CD14-positive monocyte (primary cell): ENCODE measurements at regions not wholly inside any gene's neighbourhood (a gene's known extent, or its start where the extent isn't known, plus 50 kb on each side); places are given as distances from the start of the nearest gene placed in this dataset.

ENCODE experiments used
- DNase-seq, 3 donors: peaks; one replicate each; pipeline ENCODE4 v3.0.0-alpha.2; 2011 to 2022
- H2AFZ ChIP-seq: 2 replicates; pipeline ENCODE4 v1.6.0; 2012; ENCODE audit warnings: mild to moderate bottlenecking, low read depth, low read length, inconsistent platforms; ENCODE audit not compliant: insufficient read depth, poor library complexity, severe bottlenecking
- H3K27ac ChIP-seq, 2 donors: 1 replicate in 1 of 2; 2 replicates in 1 of 2; pipeline ENCODE4 v1.5.1; 2012 to 2013; ENCODE audit warnings: low read length in 2 of 2, control low read depth in 1 of 2, inconsistent platforms in 1 of 2, low read depth in 1 of 2, mild to moderate bottlenecking in 1 of 2
- H3K27me3 ChIP-seq, 2 donors: one replicate each; pipeline versions ENCODE4 v1.6.0 to v1.6.1; 2011 to 2013; ENCODE audit warnings: low read length in 2 of 2; ENCODE audit not compliant: control insufficient read depth in 2 of 2, insufficient read depth in 2 of 2
- H3K36me3 ChIP-seq, 2 donors: replicated peaks in 1 of 2; 1 replicate in 1 of 2; 2 replicates in 1 of 2; pipeline versions ENCODE4 v1.5.1 to v1.6.1; 2012 to 2013; ENCODE audit warnings: low read length in 2 of 2, control low read depth in 1 of 2, inconsistent platforms in 1 of 2, mild to moderate bottlenecking in 1 of 2; ENCODE audit not compliant: insufficient read depth in 2 of 2, control insufficient read depth in 1 of 2
- H3K4me1 ChIP-seq, 2 donors: 1 replicate in 1 of 2; 2 replicates in 1 of 2; pipeline versions ENCODE4 v1.5.1 to v1.6.1; 2012 to 2013; ENCODE audit warnings: low read length in 2 of 2, control low read depth in 1 of 2, inconsistent platforms in 1 of 2, mild to moderate bottlenecking in 1 of 2, moderate library complexity in 1 of 2; ENCODE audit not compliant: insufficient read depth in 2 of 2, control insufficient read depth in 1 of 2
- H3K4me2 ChIP-seq: replicated peaks from 2 replicates; pipeline ENCODE3; 2012; ENCODE audit warnings: low read length, moderate library complexity, mild to moderate bottlenecking; ENCODE audit not compliant: poor library complexity, severe bottlenecking; ENCODE audit errors: extremely low read depth
- H3K4me3 ChIP-seq, 3 experiments: fragments of 200-600 bp in 1 of 3; sonication (generic) in 1 of 3; replicated peaks in 1 of 3; 1 replicate in 2 of 3; 2 replicates in 1 of 3; pipeline ENCODE4 v1.5.1; 2011 to 2013; ENCODE audit warnings: low read length in 3 of 3, mild to moderate bottlenecking in 3 of 3, control low read depth in 2 of 3, low read depth in 2 of 3, inconsistent platforms in 1 of 3, moderate library complexity in 1 of 3
- H3K79me2 ChIP-seq: 2 replicates; pipeline ENCODE4 v1.6.0; 2012; ENCODE audit warnings: mild to moderate bottlenecking, control low read depth, inconsistent platforms, low read length, moderate library complexity; ENCODE audit not compliant: insufficient read depth
- H3K9ac ChIP-seq: 2 replicates; pipeline ENCODE4 v1.6.0; 2017; ENCODE audit warnings: low read length, mild to moderate bottlenecking; ENCODE audit not compliant: insufficient read depth, poor library complexity, severe bottlenecking
- H3K9me3 ChIP-seq, 2 donors: replicated peaks in 1 of 2; 1 replicate in 1 of 2; 2 replicates in 1 of 2; pipeline versions ENCODE4 v1.5.1 to v1.6.1; 2012 to 2013; ENCODE audit warnings: low read length in 2 of 2, control low read depth in 1 of 2; ENCODE audit not compliant: control insufficient read depth in 1 of 2, insufficient read depth in 1 of 2
- H4K20me1 ChIP-seq: 2 replicates; pipeline ENCODE4 v1.6.0; 2012; ENCODE audit warnings: mild to moderate bottlenecking, low read length, control low read depth, moderate library complexity; ENCODE audit not compliant: insufficient read depth
- H3K27ac Mint-ChIP-seq, 7 donors: one replicate each; pipeline ENCODE4 v1.8.0; 2020; ENCODE audit warnings: mild to moderate bottlenecking in 7 of 7, mixed read lengths in 7 of 7, moderate library complexity in 6 of 7, inconsistent platforms in 2 of 7
- H3K27me3 Mint-ChIP-seq, 3 donors: one replicate each; pipeline ENCODE4 v1.8.0; 2021 to 2022; ENCODE audit warnings: low read depth in 3 of 3, mild to moderate bottlenecking in 3 of 3, mixed read lengths in 3 of 3, moderate library complexity in 3 of 3, inconsistent platforms in 1 of 3
- H3K36me3 Mint-ChIP-seq, 2 donors: one replicate each; pipeline ENCODE4 v1.8.0; 2020; ENCODE audit warnings: mixed read lengths in 2 of 2, inconsistent platforms in 1 of 2, mild to moderate bottlenecking in 1 of 2
- H3K4me1 Mint-ChIP-seq: one replicate; pipeline ENCODE4 v1.8.0; 2020; ENCODE audit warnings: mild to moderate bottlenecking, mixed read lengths
- H3K4me3 Mint-ChIP-seq, 2 donors: one replicate each; pipeline ENCODE4 v1.8.0; 2020; ENCODE audit warnings: mild to moderate bottlenecking in 2 of 2, mixed read lengths in 2 of 2, moderate library complexity in 1 of 2
- H3K9me3 Mint-ChIP-seq, 7 donors: one replicate each; pipeline ENCODE4 v1.8.0; 2020 to 2022; ENCODE audit warnings: mixed read lengths in 7 of 7, mild to moderate bottlenecking in 6 of 7, moderate library complexity in 6 of 7, inconsistent platforms in 2 of 7
- CTCF ChIP-seq: fragments of 200-600 bp; IDR thresholded peaks from one replicate; pipeline ENCODE4 v1.8.0; 2022; ENCODE audit warnings: antibody characterized with exemption, mild to moderate bottlenecking
- intact Hi-C, 2 donors: fragments of 100-400 bp; cut with micrococcal nuclease; formaldehyde crosslinking; loops; one replicate each; pipeline versions ENCODE4 v1.15.0 to v1.15.1; 2023

GRCh38 chr15:31544361-31544760, 217.7 kb downstream of the KLF13 start:
- H3K27me3 Mint-ChIP-seq, result peaks cover 12 to 44% (median 13%) of the 10 kb centered on the region in 3 donors
- no peak for DNase-seq
- no peaks in the 10 kb centered on the region for H3K36me3 ChIP-seq
- no peaks in the 10 kb centered on the region for H3K4me1 ChIP-seq
- H3K4me3 ChIP-seq, result no peak overlapping the region
- H3K79me2 ChIP-seq, result no peaks in the 10 kb centered on the region
- no peak for TF ChIP-seq CTCF
- no peak overlapping the region for H2AFZ ChIP-seq
- H3K9me3 ChIP-seq, result no peaks in the 10 kb centered on the region
- peaks cover 18 to 19% of the 10 kb centered on the region in 2 donors for H3K27me3 ChIP-seq
- no peaks in the 10 kb centered on the region for H3K36me3 Mint-ChIP-seq
- H4K20me1 ChIP-seq, result no peaks in the 10 kb centered on the region
- no peaks in the 10 kb centered on the region for H3K4me1 Mint-ChIP-seq
- intact Hi-C loops, result no loop called here
- no peaks in the 10 kb centered on the region for H3K9me3 Mint-ChIP-seq
- no peak overlapping the region for H3K9ac ChIP-seq
- H3K4me2 ChIP-seq, result no peak overlapping the region
- no peak overlapping the region for H3K4me3 Mint-ChIP-seq
- H3K27ac ChIP-seq, result no peak overlapping the region
- no peak overlapping the region for H3K27ac Mint-ChIP-seq

GRCh38 chr15:31545257-31545656, 218.6 kb downstream of the KLF13 start:
- H3K27me3 Mint-ChIP-seq, result peaks cover 12 to 40% (median 13%) of the 10 kb centered on the region in 3 donors
- H3K4me1 Mint-ChIP-seq, result no peaks in the 10 kb centered on the region

More at GRCh38 chr15:31545257-31545656, 218.6 kb downstream of the KLF13 start:
- H3K36me3 ChIP-seq, result no peaks in the 10 kb centered on the region
- DNase-seq, result no peak
- no peak overlapping the region for H3K9ac ChIP-seq
- Mint-ChIP-seq H3K4me3 (no peak overlapping the region), H3K27ac (no peak overlapping the region), H3K36me3 (no peaks in the 10 kb centered on the region), H3K9me3 (no peaks in the 10 kb centered on the region)
- no peak for TF ChIP-seq CTCF
- no peaks in the 10 kb centered on the region for H3K4me1 ChIP-seq
- no peak overlapping the region for H2AFZ ChIP-seq
- no peak overlapping the region for H3K27ac ChIP-seq
- intact Hi-C loops, result no loop called here
- no peak overlapping the region for H3K4me3 ChIP-seq
- no peaks in the 10 kb centered on the region for H4K20me1 ChIP-seq
- no peaks in the 10 kb centered on the region for H3K9me3 ChIP-seq
- peaks cover 16 to 19% of the 10 kb centered on the region in 2 donors for H3K27me3 ChIP-seq
- H3K4me2 ChIP-seq, result no peak overlapping the region
- H3K79me2 ChIP-seq, result no peaks in the 10 kb centered on the region
